D721Med (cell line): ENCODE measurements at regions not wholly inside any gene's neighbourhood (a gene's known extent, or its start where the extent isn't known, plus 50 kb on each side); places are given as distances from the start of the nearest gene placed in this dataset.
"Not testable (repeated sequence)": the region's sequence is repeated elsewhere in the genome, so short reads cannot be mapped to it uniquely, and the experiment has no call there.

Source experiments
- DNase-seq: peaks from one replicate; pipeline ENCODE4 v3.0.0; 2011; ENCODE audit warnings: low spot score; ENCODE audit not compliant: insufficient read length
- FAIRE-seq: peaks from 2 replicates; lab custom pipeline; 2011; peaks lifted over from hg19 to GRCh38; lab: Jason Lieb, UNC
- TF ChIP-seq, protein P1 (sequence below): IDR thresholded peaks from 2 replicates; pipeline ENCODE4 v1.5.1; 2012; ENCODE audit warnings: mild to moderate bottlenecking, control low read depth; ENCODE audit not compliant: insufficient read depth; ENCODE audit errors: missing control alignments

DNA sequence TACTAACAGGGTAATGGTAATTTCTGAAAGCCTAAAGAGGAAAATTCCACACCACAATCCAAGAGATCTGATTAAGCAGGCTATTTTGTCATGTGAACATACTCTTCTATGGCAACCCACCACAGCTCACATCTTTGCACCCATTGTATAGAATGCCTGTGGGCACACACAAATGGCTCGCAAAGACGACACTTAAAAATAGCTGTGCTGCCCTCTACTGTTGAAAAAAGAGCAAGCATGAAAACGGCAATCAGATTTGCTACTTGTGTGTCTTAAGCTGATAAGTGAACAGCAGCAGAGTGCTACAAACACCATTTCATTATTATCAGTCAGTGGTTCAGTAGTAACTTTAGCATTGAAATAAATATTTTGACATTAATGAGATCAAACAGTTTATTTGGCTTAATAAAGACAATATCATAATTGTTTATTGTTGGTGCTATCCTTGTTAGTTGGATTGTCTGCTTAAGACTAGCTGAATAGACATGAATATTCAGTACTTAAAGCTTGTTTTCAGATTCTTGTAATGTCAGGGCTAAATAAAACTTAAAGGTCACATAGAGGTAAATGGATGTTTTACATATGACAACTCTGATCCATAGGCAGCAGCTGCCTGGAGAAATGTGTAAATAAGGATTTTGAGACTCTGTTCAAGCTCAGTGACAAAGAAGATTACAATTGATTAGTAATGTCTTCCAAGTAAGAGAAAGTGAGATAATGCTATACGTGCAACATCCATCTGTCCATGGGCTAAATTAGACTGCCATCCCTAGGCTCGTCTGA, 199.1 kb downstream of the LRRN1 start:
- TF ChIP-seq, protein P1, sequence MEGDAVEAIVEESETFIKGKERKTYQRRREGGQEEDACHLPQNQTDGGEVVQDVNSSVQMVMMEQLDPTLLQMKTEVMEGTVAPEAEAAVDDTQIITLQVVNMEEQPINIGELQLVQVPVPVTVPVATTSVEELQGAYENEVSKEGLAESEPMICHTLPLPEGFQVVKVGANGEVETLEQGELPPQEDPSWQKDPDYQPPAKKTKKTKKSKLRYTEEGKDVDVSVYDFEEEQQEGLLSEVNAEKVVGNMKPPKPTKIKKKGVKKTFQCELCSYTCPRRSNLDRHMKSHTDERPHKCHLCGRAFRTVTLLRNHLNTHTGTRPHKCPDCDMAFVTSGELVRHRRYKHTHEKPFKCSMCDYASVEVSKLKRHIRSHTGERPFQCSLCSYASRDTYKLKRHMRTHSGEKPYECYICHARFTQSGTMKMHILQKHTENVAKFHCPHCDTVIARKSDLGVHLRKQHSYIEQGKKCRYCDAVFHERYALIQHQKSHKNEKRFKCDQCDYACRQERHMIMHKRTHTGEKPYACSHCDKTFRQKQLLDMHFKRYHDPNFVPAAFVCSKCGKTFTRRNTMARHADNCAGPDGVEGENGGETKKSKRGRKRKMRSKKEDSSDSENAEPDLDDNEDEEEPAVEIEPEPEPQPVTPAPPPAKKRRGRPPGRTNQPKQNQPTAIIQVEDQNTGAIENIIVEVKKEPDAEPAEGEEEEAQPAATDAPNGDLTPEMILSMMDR = peak; percentile 69
- DNase-seq = peak; percentile 36
- FAIRE-seq = peak; percentile 94

DNA sequence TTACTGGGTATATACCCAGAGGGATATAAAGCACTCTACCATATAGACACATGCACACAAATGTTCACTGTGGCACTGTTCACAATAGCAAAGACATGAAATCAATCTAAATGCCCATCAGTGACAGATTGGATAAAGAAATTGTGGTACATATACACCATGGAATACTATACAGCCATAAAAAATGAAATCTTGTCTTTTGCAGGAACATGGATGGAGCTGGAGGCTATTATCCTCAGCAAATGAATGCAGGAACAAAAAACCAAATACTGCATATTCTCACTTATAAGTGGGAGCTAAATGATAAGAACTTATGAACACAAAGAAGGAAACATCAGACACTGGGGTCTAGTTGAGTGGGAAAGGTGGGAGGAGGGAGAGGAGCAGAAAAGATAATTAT, 200.1 kb downstream of the LRRN1 start:
- not testable (repeated sequence) for DNase-seq, FAIRE-seq

DNA sequence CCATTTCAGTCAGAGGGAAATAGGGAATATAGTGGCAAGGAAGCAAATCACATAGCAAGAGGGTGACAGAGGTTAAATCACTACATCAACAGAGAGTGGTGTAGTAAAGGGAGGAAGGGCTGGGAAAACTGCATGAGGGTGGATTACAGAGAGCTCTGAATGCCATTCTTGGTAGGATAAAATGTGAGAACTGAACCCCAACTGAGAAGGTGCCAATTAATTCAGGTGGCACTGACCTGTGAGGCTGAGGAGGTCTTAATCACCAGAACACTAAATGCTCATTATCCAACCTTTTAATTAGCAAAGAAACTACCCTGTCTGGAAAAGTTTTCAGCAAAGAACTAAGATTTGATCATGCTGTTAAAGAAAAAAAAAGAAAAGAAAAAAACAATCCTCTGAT, 202.7 kb downstream of the LRRN1 start:
- no peak for DNase-seq
- TF ChIP-seq, protein P1 = no peak
- FAIRE-seq = no peak

DNA sequence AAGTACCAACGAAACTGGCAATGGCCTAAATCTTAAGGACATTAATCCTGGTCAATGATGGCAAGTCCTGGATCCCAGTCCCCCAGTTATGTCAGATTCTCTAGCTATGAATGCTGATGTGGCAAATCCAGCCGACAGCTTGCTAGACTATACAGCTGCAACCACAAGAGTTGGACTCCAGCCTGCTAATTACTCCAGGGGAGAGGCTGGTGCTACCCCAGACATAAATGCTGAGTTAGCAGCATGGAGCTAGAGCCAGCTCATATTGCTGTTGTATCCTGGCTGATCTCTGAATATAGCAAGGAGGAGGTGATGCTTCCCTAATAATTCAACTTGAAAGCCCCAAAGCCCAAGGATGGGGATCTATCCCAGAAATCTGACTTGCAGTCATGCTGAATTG, 207.1 kb downstream of the LRRN1 start:
- FAIRE-seq (no peak), DNase-seq (no peak)

DNA sequence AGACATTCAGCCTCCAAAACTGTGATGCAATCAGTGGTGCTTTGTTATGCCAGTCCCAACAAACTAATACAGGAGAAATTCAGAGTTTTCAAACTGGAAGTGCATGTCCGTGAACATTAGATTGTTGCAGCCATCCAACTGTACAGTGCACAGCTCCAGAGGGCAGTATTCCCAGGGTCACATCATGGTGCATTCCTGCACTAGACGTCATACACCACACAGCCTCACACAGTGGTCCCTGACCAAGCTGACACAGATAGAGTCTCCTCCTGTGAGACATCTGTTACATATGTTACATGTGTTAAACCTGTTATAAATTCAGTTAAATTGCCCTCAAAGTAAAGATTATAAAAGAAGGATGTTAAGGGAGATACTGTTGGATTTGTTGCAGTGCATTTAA, 209.0 kb downstream of the LRRN1 start:
- FAIRE-seq (no peak), DNase-seq (no peak)
- TF ChIP-seq, protein P1 = no peak

More for the DNA sequence above, 207.1 kb downstream of the LRRN1 start:
- TF ChIP-seq, protein P1 = no peak

DNA sequence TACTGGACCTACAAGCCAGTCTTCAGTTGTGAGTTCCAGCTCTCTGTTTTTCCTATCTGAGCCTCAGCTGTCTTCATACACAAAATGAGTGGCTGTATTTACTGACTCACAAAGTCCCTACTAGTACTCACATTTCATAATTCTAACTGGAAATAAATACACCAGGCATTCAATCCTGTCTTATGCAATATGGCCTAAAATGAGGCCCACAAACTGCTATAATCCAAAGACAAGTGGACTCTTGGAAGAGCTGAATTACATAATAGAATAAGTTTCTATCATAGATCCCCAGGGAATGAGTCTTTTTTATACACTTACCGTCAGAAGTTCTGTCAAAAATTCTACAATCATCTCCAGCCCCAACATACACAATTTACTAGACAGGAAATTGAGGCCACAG, 211.9 kb downstream of the LRRN1 start:
- DNase-seq (no peak), FAIRE-seq (no peak)
- TF ChIP-seq, protein P1 = no peak

DNA sequence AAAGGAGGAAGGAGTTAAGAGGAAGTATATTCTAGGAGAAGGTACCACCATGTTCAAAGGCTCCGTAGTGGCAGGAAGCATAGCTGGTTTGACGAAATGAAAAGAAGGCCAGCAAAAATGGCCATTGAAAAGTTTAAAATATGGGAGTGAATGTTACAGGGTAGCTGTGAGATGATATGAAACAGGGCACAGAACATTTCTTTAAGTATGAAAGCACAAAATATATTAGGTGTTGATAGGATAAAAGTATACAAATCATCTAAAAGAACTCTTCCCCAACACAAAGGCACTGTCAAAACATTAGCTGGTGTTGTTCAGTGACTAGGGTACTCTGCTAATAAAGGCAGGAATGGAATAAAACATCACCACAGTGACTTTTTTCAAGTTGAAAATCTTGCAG, 216.2 kb downstream of the LRRN1 start:
- DNase-seq (no peak), FAIRE-seq (no peak)
- TF ChIP-seq, protein P1 = no peak
